ENCODE measurements at regions not wholly inside any gene's neighbourhood (a gene's known extent, or its start where the extent isn't known, plus 50 kb on each side); places are given as distances from the start of the nearest gene placed in this dataset.
"Not testable (repeated sequence)": the region's sequence is repeated elsewhere in the genome, so short reads cannot be mapped to it uniquely, and the experiment has no call there.

GRCh38 chr1:242710286-242710685 is 185.8 kb upstream of the PLD5 start:
- H3K9me3 ChIP-seq (ENCODE audit: control insufficient read depth, low read depth, low read length) = no peaks in the 10 kb centered on the region
- no peaks in the 10 kb centered on the region for H3K36me3 ChIP-seq (ENCODE audit: control insufficient read depth, insufficient read depth, low read length)
- DNase-seq = no peak
- H3K27ac ChIP-seq (ENCODE audit: low read length) = no peak overlapping the region
- no CpG with 5 or more reads among the region's 4 CpGs for WGBS (ENCODE audit: insufficient coverage, low lambda C conversion rate)
- H3K4me1 ChIP-seq (ENCODE audit: control insufficient read depth, insufficient read depth, low read length) = no peaks in the 10 kb centered on the region
- no peak overlapping the region for H3K4me3 ChIP-seq (ENCODE audit: low read length)
- no peaks in the 10 kb centered on the region for H3K27me3 ChIP-seq (ENCODE audit: control insufficient read depth, insufficient read depth, low read length)

- DNase-seq = no peak
- Histone ChIP-seq H3K4me1 (ENCODE audit: control insufficient read depth, insufficient read depth, low read length) (no peaks in the 10 kb centered on the region), H3K9me3 (ENCODE audit: control insufficient read depth, low read depth, low read length) (no peaks in the 10 kb centered on the region), H3K36me3 (ENCODE audit: control insufficient read depth, insufficient read depth, low read length) (no peaks in the 10 kb centered on the region), H3K27ac (ENCODE audit: low read length) (no peak overlapping the region), H3K27me3 (ENCODE audit: control insufficient read depth, insufficient read depth, low read length) (no peaks in the 10 kb centered on the region), H3K4me3 (ENCODE audit: low read length) (no peak overlapping the region)
- WGBS (ENCODE audit: insufficient coverage, low lambda C conversion rate) = no CpG with 5 or more reads among the region's 2 CpGs
Observed at GRCh38 chr1:242703467-242703866, 179.0 kb upstream of the PLD5 start.

GRCh38 chr1:242692988-242693387 is 168.5 kb upstream of the PLD5 start:
- Histone ChIP-seq H3K27me3 (ENCODE audit: control insufficient read depth, insufficient read depth, low read length) (no peaks in the 10 kb centered on the region), H3K9me3 (ENCODE audit: control insufficient read depth, low read depth, low read length) (peaks cover 7% of the 10 kb centered on the region), H3K36me3 (ENCODE audit: control insufficient read depth, insufficient read depth, low read length) (no peaks in the 10 kb centered on the region), H3K4me3 (ENCODE audit: low read length) (no peak overlapping the region), H3K27ac (ENCODE audit: low read length) (no peak overlapping the region), H3K4me1 (ENCODE audit: control insufficient read depth, insufficient read depth, low read length) (no peaks in the 10 kb centered on the region)
- no peak for DNase-seq
- 83% methylated on average over 2 of the region's 2 CpGs for WGBS (ENCODE audit: insufficient coverage, low lambda C conversion rate)

- no CpG with 5 or more reads among the region's 2 CpGs for WGBS (ENCODE audit: insufficient coverage, low lambda C conversion rate)
Observed at GRCh38 chr1:242691610-242691945, 167.1 kb upstream of the PLD5 start.

GRCh38 chr1:242690849-242691609 is 166.5 kb upstream of the PLD5 start:
- H3K9me3 ChIP-seq (ENCODE audit: control insufficient read depth, low read depth, low read length) = peaks cover 7% of the 10 kb centered on the region
- no peak overlapping the region for H3K27ac ChIP-seq (ENCODE audit: low read length)
- no CpG with 5 or more reads among the region's 8 CpGs for WGBS (ENCODE audit: insufficient coverage, low lambda C conversion rate)
- no peaks in the 10 kb centered on the region for H3K4me1 ChIP-seq (ENCODE audit: control insufficient read depth, insufficient read depth, low read length)
- no peak overlapping the region for H3K4me3 ChIP-seq (ENCODE audit: low read length)
- H3K36me3 ChIP-seq (ENCODE audit: control insufficient read depth, insufficient read depth, low read length) = no peaks in the 10 kb centered on the region
- DNase-seq = no peak
- H3K27me3 ChIP-seq (ENCODE audit: control insufficient read depth, insufficient read depth, low read length) = no peaks in the 10 kb centered on the region

More at GRCh38 chr1:242691610-242691945, 167.1 kb upstream of the PLD5 start:
- no peaks in the 10 kb centered on the region for H3K4me1 ChIP-seq (ENCODE audit: control insufficient read depth, insufficient read depth, low read length)
- no peak overlapping the region for H3K27ac ChIP-seq (ENCODE audit: low read length)
- no peak overlapping the region for H3K4me3 ChIP-seq (ENCODE audit: low read length)
- no peaks in the 10 kb centered on the region for H3K27me3 ChIP-seq (ENCODE audit: control insufficient read depth, insufficient read depth, low read length)
- DNase-seq = no peak
- peaks cover 7% of the 10 kb centered on the region for H3K9me3 ChIP-seq (ENCODE audit: control insufficient read depth, low read depth, low read length)
- no peaks in the 10 kb centered on the region for H3K36me3 ChIP-seq (ENCODE audit: control insufficient read depth, insufficient read depth, low read length)

GRCh38 chr1:242689378-242689777 is 164.9 kb upstream of the PLD5 start:
- Histone ChIP-seq H3K9me3 (ENCODE audit: control insufficient read depth, low read depth, low read length) (peaks cover 7% of the 10 kb centered on the region), H3K27ac (ENCODE audit: low read length) (no peak overlapping the region), H3K36me3 (ENCODE audit: control insufficient read depth, insufficient read depth, low read length) (no peaks in the 10 kb centered on the region), H3K4me3 (ENCODE audit: low read length) (no peak overlapping the region), H3K4me1 (ENCODE audit: control insufficient read depth, insufficient read depth, low read length) (no peaks in the 10 kb centered on the region), H3K27me3 (ENCODE audit: control insufficient read depth, insufficient read depth, low read length) (no peaks in the 10 kb centered on the region)
- no CpG with 5 or more reads among the region's 17 CpGs for WGBS (ENCODE audit: insufficient coverage, low lambda C conversion rate)
- DNase-seq = no peak

- 95% methylated on average over 3 of the region's 10 CpGs for WGBS (ENCODE audit: insufficient coverage, low lambda C conversion rate)
- no peak for DNase-seq
- no peak overlapping the region for H3K4me3 ChIP-seq (ENCODE audit: low read length)
- H3K9me3 ChIP-seq (ENCODE audit: control insufficient read depth, low read depth, low read length) = no peaks in the 10 kb centered on the region
- no peak overlapping the region for H3K27ac ChIP-seq (ENCODE audit: low read length)
- H3K36me3 ChIP-seq (ENCODE audit: control insufficient read depth, insufficient read depth, low read length) = no peaks in the 10 kb centered on the region
- H3K27me3 ChIP-seq (ENCODE audit: control insufficient read depth, insufficient read depth, low read length) = no peaks in the 10 kb centered on the region
- no peaks in the 10 kb centered on the region for H3K4me1 ChIP-seq (ENCODE audit: control insufficient read depth, insufficient read depth, low read length)
Observed at GRCh38 chr1:242674951-242675645, 150.6 kb upstream of the PLD5 start.

- DNase-seq = no peak
- H3K27ac ChIP-seq (ENCODE audit: low read length) = no peak overlapping the region
- H3K36me3 ChIP-seq (ENCODE audit: control insufficient read depth, insufficient read depth, low read length) = no peaks in the 10 kb centered on the region
- H3K4me1 ChIP-seq (ENCODE audit: control insufficient read depth, insufficient read depth, low read length) = no peaks in the 10 kb centered on the region
- H3K4me3 ChIP-seq (ENCODE audit: low read length) = no peak overlapping the region
- no peaks in the 10 kb centered on the region for H3K9me3 ChIP-seq (ENCODE audit: control insufficient read depth, low read depth, low read length)
- 100% methylated on average over 2 of the region's 2 CpGs for WGBS (ENCODE audit: insufficient coverage, low lambda C conversion rate)
- no peaks in the 10 kb centered on the region for H3K27me3 ChIP-seq (ENCODE audit: control insufficient read depth, insufficient read depth, low read length)
Observed at GRCh38 chr1:242673652-242674051, 149.2 kb upstream of the PLD5 start.

- H3K27me3 ChIP-seq (ENCODE audit: control insufficient read depth, insufficient read depth, low read length); H3K27ac ChIP-seq (ENCODE audit: low read length); H3K4me3 ChIP-seq (ENCODE audit: low read length); H3K36me3 ChIP-seq (ENCODE audit: control insufficient read depth, insufficient read depth, low read length); H3K9me3 ChIP-seq (ENCODE audit: control insufficient read depth, low read depth, low read length); DNase-seq; H3K4me1 ChIP-seq (ENCODE audit: control insufficient read depth, insufficient read depth, low read length): not testable (repeated sequence)
- no CpG with 5 or more reads among the region's 4 CpGs for WGBS (ENCODE audit: insufficient coverage, low lambda C conversion rate)
Observed at GRCh38 chr1:242673165-242673564, 148.7 kb upstream of the PLD5 start.

GRCh38 chr1:242670019-242670418 is 145.5 kb upstream of the PLD5 start:
- Histone ChIP-seq H3K4me1 (ENCODE audit: control insufficient read depth, insufficient read depth, low read length) (no peaks in the 10 kb centered on the region), H3K9me3 (ENCODE audit: control insufficient read depth, low read depth, low read length) (no peaks in the 10 kb centered on the region), H3K27ac (ENCODE audit: low read length) (no peak overlapping the region), H3K36me3 (ENCODE audit: control insufficient read depth, insufficient read depth, low read length) (no peaks in the 10 kb centered on the region), H3K27me3 (ENCODE audit: control insufficient read depth, insufficient read depth, low read length) (no peaks in the 10 kb centered on the region), H3K4me3 (ENCODE audit: low read length) (no peak overlapping the region)
- WGBS (ENCODE audit: insufficient coverage, low lambda C conversion rate) = 17% methylated on average over 1 of the region's 2 CpGs
- no peak for DNase-seq

GRCh38 chr1:242662886-242663285 is 138.4 kb upstream of the PLD5 start:
- no peaks in the 10 kb centered on the region for H3K9me3 ChIP-seq (ENCODE audit: control insufficient read depth, low read depth, low read length)
- H3K4me3 ChIP-seq (ENCODE audit: low read length) = no peak overlapping the region
- WGBS (ENCODE audit: insufficient coverage, low lambda C conversion rate) = no CpG with 5 or more reads among the region's 4 CpGs
- no peak overlapping the region for H3K27ac ChIP-seq (ENCODE audit: low read length)
- no peaks in the 10 kb centered on the region for H3K27me3 ChIP-seq (ENCODE audit: control insufficient read depth, insufficient read depth, low read length)
- no peak for DNase-seq
- H3K36me3 ChIP-seq (ENCODE audit: control insufficient read depth, insufficient read depth, low read length) = no peaks in the 10 kb centered on the region
- no peaks in the 10 kb centered on the region for H3K4me1 ChIP-seq (ENCODE audit: control insufficient read depth, insufficient read depth, low read length)
